ENCODE measurements at regions not wholly inside any gene's neighbourhood (a gene's known extent, or its start where the extent isn't known, plus 50 kb on each side); places are given as distances from the start of the nearest gene placed in this dataset.

- TF ChIP-seq SMC3 (IDR thresholded peaks at IDR 0.05; ENCODE audit: borderline replicate concordance, low read length) (no peak), REST (IDR thresholded peaks at IDR 0.05; ENCODE audit: low read depth, low read length) (no peak), FOS (IDR thresholded peaks at IDR 0.05; ENCODE audit: borderline replicate concordance, extremely low read depth, insufficient read length) (no peak), NKRF (conservative IDR thresholded peaks at IDR 0.05) (no peak), SMAD1 (IDR thresholded peaks at IDR 0.05; ENCODE audit: low read depth, partially characterized antibody) (no peak), ZZZ3 (IDR thresholded peaks at IDR 0.05; ENCODE audit: control insufficient read depth, insufficient read length, low read depth) (no peak), RUNX3 (IDR thresholded peaks at IDR 0.05; ENCODE audit: low read length) (no peak), ZBTB11 (CRISPR knock-in tag; IDR thresholded peaks at IDR 0.05) (no peak)
Observed at GRCh38 chr4:15353207-15353606, 74.6 kb upstream of the C1QTNF7 start (continued).
